ENCODE measurements at regions not wholly inside any gene's neighbourhood (a gene's known extent, or its start where the extent isn't known, plus 50 kb on each side); places are given as distances from the start of the nearest gene placed in this dataset.
"Not testable (repeated sequence)": the region's sequence is repeated elsewhere in the genome, so short reads cannot be mapped to it uniquely, and the experiment has no call there.

DNA sequence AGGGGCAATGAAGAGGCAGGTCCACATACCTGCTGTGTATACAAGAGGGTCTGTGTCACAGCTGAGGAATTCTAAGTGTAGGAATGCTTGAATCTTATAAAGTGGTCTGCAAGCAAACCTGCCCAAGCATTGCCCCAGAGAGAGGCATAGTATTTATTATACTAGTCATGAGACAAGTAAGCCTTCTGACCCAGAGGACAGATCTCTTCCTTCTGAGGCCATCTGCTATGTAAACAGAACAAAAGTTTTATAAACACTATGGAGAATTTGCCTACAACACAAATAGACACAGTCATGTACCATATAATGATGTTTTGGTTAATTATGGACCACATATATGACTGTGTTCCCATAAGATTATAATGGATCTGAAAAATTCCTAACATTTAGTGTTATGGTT is 388.2 kb downstream of the NEBL start:
- Histone ChIP-seq H3K9me3 (ENCODE audit: control insufficient read depth, insufficient read depth, low read depth, low read length) (no peaks in the 10 kb centered on the region), H3K27ac (ENCODE audit: low read depth, low read length) (no peak overlapping the region), H3K36me3 (ENCODE audit: control insufficient read depth, insufficient read depth, low read length) (no peaks in the 10 kb centered on the region), H3K27me3 (ENCODE audit: control insufficient read depth, insufficient read depth, low read length) (no peaks in the 10 kb centered on the region), H3K4me3 (ENCODE audit: low read depth, low read length) (no peak overlapping the region), H3K9ac (ENCODE audit: low read length) (no peak overlapping the region), H3K4me1 (ENCODE audit: control insufficient read depth, insufficient read depth, low read length) (no peaks in the 10 kb centered on the region)

DNA sequence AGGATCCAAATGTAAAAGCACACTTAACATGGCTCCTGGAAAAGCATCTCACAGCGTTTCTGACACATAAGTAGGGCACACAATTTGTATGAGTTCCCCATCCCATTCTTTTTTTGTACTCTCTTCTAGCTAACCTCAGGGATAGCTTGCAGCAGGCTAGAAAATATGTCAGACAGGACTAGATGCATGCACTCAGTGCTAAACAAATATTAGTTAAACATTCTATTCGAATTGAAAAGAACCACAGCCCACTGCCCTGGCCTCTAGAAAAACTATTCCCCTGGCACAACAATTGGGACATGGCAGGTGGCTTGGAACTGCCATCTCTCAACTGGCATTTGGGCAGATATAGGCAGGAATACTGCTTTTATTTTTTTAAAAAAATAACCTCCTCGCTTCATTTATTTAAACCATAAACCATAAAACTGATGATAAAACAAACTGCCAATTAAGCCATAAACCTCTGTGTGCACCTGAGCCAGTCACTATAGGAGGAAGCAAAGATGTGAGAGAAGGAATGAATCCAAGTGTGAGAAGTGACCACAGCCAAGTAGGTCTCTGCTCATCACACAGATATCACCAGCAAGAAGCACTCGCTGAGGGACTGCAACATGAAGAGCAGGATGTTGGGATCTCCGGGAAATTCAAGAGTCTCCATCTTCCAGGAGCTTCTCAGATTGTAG is 394.1 kb downstream of the NEBL start:
- Histone ChIP-seq H3K27ac (ENCODE audit: low read depth, low read length) (no peak overlapping the region), H3K9me3 (ENCODE audit: control insufficient read depth, insufficient read depth, low read depth, low read length) (no peaks in the 10 kb centered on the region), H3K4me1 (ENCODE audit: control insufficient read depth, insufficient read depth, low read length) (no peaks in the 10 kb centered on the region), H3K9ac (ENCODE audit: low read length) (no peak overlapping the region), H3K27me3 (ENCODE audit: control insufficient read depth, insufficient read depth, low read length) (no peaks in the 10 kb centered on the region), H3K36me3 (ENCODE audit: control insufficient read depth, insufficient read depth, low read length) (no peaks in the 10 kb centered on the region), H3K4me3 (ENCODE audit: low read depth, low read length) (no peak overlapping the region)

DNA sequence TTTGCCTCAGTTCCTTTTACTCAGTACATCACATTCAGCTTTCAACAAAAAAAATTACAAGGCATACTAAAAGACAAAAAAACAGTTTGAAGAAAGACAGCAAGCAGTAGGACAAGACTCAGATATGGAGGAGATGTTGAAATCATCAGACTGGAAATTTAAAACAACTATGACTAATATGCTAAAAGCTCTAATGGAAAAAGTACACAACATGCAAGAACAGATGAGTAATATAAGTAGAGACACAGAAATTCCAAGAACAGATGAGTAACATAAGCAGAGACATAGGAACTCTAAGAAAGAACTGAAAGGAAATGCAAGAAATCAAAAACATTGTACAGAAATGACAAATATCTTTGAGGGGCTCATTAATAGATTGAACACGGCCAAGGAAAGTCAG is 402.6 kb downstream of the NEBL start:
- Histone ChIP-seq H3K36me3 (ENCODE audit: control insufficient read depth, insufficient read depth, low read length) (no peaks in the 10 kb centered on the region), H3K27ac (ENCODE audit: low read depth, low read length) (no peak overlapping the region), H3K9me3 (ENCODE audit: control insufficient read depth, insufficient read depth, low read depth, low read length) (peaks cover 2% of the 10 kb centered on the region; the same call in 1 of the 2 replicates)

DNA sequence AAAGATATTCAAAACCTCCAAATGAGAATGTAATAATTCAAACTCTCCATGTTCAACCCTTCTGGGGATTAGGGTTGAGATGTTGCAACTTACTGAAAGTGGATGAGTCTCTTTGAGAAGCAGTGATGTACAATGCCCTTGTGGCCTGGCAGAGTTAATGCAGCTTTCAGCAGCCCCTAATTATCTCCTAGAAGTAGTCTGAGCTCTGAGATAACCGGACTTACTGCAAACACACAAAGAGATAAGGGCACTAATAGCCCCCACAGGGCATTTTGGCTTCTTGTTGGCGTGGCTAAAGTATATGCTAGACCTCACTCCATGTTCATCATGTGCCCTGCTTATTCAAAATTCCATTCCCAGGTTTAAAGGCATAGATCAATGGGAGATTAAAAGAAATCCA is 404.7 kb downstream of the NEBL start:
- Histone ChIP-seq H3K27ac (ENCODE audit: low read depth, low read length) (no peak overlapping the region), H3K4me3 (ENCODE audit: low read depth, low read length) (no peak overlapping the region), H3K27me3 (ENCODE audit: control insufficient read depth, insufficient read depth, low read length) (no peaks in the 10 kb centered on the region), H3K4me1 (ENCODE audit: control insufficient read depth, insufficient read depth, low read length) (no peaks in the 10 kb centered on the region), H3K36me3 (ENCODE audit: control insufficient read depth, insufficient read depth, low read length) (no peaks in the 10 kb centered on the region), H3K9me3 (ENCODE audit: control insufficient read depth, insufficient read depth, low read depth, low read length) (peaks cover 2% of the 10 kb centered on the region; the same call in 1 of the 2 replicates), H3K9ac (ENCODE audit: low read length) (no peak overlapping the region)

More for the DNA sequence above, 402.6 kb downstream of the NEBL start:
- Histone ChIP-seq H3K4me3 (ENCODE audit: low read depth, low read length) (no peak overlapping the region), H3K9ac (ENCODE audit: low read length) (no peak overlapping the region), H3K4me1 (ENCODE audit: control insufficient read depth, insufficient read depth, low read length) (no peaks in the 10 kb centered on the region), H3K27me3 (ENCODE audit: control insufficient read depth, insufficient read depth, low read length) (no peaks in the 10 kb centered on the region)

DNA sequence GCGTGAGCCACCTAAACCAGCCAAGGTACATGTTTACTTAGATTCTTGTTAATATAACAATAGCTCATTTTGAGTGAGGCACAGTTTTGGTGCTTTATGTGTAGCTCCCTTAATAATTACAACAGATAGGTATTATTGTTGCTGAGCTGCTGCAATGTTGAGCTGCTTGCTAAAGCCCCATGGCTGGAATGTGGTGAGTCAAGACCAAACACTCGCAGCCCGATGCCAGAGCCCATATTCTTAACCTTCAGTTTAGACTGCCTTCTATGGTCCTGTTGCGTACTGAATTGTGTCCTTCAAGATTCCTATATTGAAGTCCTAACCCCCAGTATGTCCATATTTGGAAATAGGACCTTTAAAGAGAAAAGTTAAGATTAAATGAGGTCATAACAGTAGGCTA is 407.1 kb downstream of the NEBL start:
- Histone ChIP-seq H3K27me3 (ENCODE audit: control insufficient read depth, insufficient read depth, low read length) (no peaks in the 10 kb centered on the region), H3K4me1 (ENCODE audit: control insufficient read depth, insufficient read depth, low read length) (no peaks in the 10 kb centered on the region), H3K4me3 (ENCODE audit: low read depth, low read length) (no peak overlapping the region), H3K27ac (ENCODE audit: low read depth, low read length) (no peak overlapping the region), H3K9ac (ENCODE audit: low read length) (no peak overlapping the region), H3K36me3 (ENCODE audit: control insufficient read depth, insufficient read depth, low read length) (no peaks in the 10 kb centered on the region), H3K9me3 (ENCODE audit: control insufficient read depth, insufficient read depth, low read depth, low read length) (peaks cover 2% of the 10 kb centered on the region; the same call in 1 of the 2 replicates)

DNA sequence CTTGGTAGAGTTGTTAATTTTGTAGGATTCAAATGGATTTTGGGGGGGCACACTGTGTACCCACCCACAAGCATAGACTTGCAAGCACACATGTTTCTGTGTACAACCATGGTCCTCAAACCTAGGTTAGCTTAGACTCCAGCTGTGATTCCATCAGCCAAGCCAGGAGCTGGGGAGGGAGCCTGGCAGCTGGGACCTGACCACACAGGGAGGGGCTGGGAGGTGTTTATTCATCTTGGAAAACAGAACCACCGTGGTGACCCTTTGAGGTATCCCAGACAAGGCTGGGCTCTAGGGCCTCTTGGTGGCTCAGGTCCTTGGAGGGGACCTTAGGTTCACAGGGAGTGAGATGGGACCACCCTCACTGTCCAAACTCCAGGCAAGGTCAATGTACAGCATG is 410.3 kb downstream of the NEBL start:
- no peak overlapping the region for H3K4me3 ChIP-seq (ENCODE audit: low read depth, low read length)
- no peak overlapping the region for H3K27ac ChIP-seq (ENCODE audit: low read depth, low read length)
- no peak overlapping the region for H3K9ac ChIP-seq (ENCODE audit: low read length)
- no peaks in the 10 kb centered on the region for H3K4me1 ChIP-seq (ENCODE audit: control insufficient read depth, insufficient read depth, low read length)
- H3K27me3 ChIP-seq (ENCODE audit: control insufficient read depth, insufficient read depth, low read length), result no peaks in the 10 kb centered on the region
- no peaks in the 10 kb centered on the region for H3K36me3 ChIP-seq (ENCODE audit: control insufficient read depth, insufficient read depth, low read length)
- H3K9me3 ChIP-seq (ENCODE audit: control insufficient read depth, insufficient read depth, low read depth, low read length), result no peaks in the 10 kb centered on the region; the same call in 1 of the 2 replicates

DNA sequence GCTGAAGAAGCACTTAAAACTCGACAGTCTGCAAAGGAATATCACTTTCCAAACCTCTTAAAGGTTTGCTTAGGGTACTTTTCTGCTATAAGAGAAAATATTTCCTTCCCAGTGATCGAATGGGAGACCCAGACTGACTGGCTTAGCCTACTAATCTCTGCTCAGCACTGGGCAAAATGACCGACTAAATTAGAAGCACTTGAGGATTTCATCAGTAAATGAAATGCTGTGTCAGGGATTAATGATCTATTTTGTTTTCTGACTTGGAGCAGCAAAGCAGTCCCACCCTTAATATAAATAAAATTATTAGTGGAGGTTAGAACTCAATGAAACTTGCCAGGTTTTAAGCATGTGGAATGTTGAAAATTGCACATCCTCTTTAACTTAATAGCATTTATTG is 411.6 kb downstream of the NEBL start:
- no peaks in the 10 kb centered on the region for H3K36me3 ChIP-seq (ENCODE audit: control insufficient read depth, insufficient read depth, low read length)
- no peak overlapping the region for H3K9ac ChIP-seq (ENCODE audit: low read length)
- no peaks in the 10 kb centered on the region for H3K27me3 ChIP-seq (ENCODE audit: control insufficient read depth, insufficient read depth, low read length)
- H3K4me3 ChIP-seq (ENCODE audit: low read depth, low read length), result no peak overlapping the region
- peaks cover 4% of the 10 kb centered on the region; the same call in 1 of the 2 replicates for H3K9me3 ChIP-seq (ENCODE audit: control insufficient read depth, insufficient read depth, low read depth, low read length)
- no peak overlapping the region for H3K27ac ChIP-seq (ENCODE audit: low read depth, low read length)
- no peaks in the 10 kb centered on the region for H3K4me1 ChIP-seq (ENCODE audit: control insufficient read depth, insufficient read depth, low read length)

DNA sequence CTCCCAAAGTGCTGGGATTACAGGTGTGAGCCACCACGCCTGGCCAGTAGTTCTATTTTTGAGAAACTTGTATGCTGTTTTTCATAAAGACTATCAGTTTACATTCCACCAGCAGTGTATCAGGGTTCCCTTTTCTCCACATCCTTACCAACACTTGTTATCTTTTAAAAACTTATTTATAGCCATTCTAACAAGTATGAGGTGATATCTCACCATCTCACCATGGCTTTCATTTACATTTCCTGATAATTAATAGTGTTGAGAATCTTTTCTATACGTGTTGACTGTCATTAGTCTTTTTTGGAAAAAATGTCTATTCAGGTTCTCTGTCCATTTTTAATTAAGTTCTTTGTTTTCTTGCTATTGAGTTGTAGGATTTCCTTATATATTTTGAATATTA is 416.1 kb downstream of the NEBL start:
- Histone ChIP-seq H3K4me3 (ENCODE audit: low read depth, low read length) (no peak overlapping the region), H3K36me3 (ENCODE audit: control insufficient read depth, insufficient read depth, low read length) (no peaks in the 10 kb centered on the region), H3K4me1 (ENCODE audit: control insufficient read depth, insufficient read depth, low read length) (no peaks in the 10 kb centered on the region)

DNA sequence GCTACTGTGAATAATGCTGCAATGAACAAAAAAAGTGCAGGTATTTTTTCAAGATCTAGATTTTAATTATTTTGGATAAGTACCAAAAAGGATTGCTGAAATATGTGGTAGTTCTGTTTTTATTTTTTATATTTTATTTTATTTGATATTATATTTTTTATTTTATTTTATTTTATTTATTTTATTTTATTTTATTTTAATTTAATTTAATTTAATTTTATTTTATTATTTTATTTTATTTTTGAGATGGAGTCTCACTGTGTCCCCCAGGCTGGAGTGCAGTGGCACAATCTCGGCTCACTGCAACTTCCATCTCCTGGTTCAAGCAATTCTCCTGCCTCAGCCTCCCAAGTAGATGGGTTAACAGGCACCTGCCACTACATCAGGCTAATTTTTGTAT is 416.5 kb downstream of the NEBL start:
- H3K36me3 ChIP-seq (ENCODE audit: control insufficient read depth, insufficient read depth, low read length); H3K27ac ChIP-seq (ENCODE audit: low read depth, low read length); H3K27me3 ChIP-seq (ENCODE audit: control insufficient read depth, insufficient read depth, low read length); H3K4me3 ChIP-seq (ENCODE audit: low read depth, low read length); H3K4me1 ChIP-seq (ENCODE audit: control insufficient read depth, insufficient read depth, low read length); H3K9ac ChIP-seq (ENCODE audit: low read length): not testable (repeated sequence)
- peaks cover 13% of the 10 kb centered on the region for H3K9me3 ChIP-seq (ENCODE audit: control insufficient read depth, insufficient read depth, low read depth, low read length)

More for the DNA sequence above, 416.1 kb downstream of the NEBL start:
- H3K9ac ChIP-seq (ENCODE audit: low read length), result no peak overlapping the region
- no peaks in the 10 kb centered on the region for H3K27me3 ChIP-seq (ENCODE audit: control insufficient read depth, insufficient read depth, low read length)
- H3K27ac ChIP-seq (ENCODE audit: low read depth, low read length), result no peak overlapping the region
- H3K9me3 ChIP-seq (ENCODE audit: control insufficient read depth, insufficient read depth, low read depth, low read length), result peaks cover 13% of the 10 kb centered on the region

DNA sequence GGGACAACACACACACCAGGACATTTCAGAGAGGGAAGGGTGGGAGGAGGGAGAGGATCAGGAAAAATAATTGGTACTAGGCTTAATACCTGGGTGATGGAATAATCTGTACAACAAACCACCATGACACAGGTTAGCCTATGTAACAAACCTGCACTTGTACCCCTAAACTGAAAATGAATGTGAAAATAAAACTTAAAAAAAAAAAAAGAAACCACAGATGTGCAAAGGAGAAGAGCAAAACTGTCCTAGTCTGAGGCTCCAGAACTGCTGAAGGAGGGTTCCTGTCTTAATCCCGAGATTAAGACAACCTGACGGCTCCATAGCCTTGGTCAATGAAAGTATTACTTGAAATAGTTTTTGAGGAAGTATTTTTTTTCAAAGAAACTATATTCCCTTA is 423.0 kb downstream of the NEBL start:
- Histone ChIP-seq H3K36me3 (ENCODE audit: control insufficient read depth, insufficient read depth, low read length) (no peaks in the 10 kb centered on the region), H3K9ac (ENCODE audit: low read length) (no peak overlapping the region), H3K4me3 (ENCODE audit: low read depth, low read length) (no peak overlapping the region), H3K27ac (ENCODE audit: low read depth, low read length) (no peak overlapping the region), H3K4me1 (ENCODE audit: control insufficient read depth, insufficient read depth, low read length) (no peaks in the 10 kb centered on the region), H3K27me3 (ENCODE audit: control insufficient read depth, insufficient read depth, low read length) (no peaks in the 10 kb centered on the region), H3K9me3 (ENCODE audit: control insufficient read depth, insufficient read depth, low read depth, low read length) (no peaks in the 10 kb centered on the region)

DNA sequence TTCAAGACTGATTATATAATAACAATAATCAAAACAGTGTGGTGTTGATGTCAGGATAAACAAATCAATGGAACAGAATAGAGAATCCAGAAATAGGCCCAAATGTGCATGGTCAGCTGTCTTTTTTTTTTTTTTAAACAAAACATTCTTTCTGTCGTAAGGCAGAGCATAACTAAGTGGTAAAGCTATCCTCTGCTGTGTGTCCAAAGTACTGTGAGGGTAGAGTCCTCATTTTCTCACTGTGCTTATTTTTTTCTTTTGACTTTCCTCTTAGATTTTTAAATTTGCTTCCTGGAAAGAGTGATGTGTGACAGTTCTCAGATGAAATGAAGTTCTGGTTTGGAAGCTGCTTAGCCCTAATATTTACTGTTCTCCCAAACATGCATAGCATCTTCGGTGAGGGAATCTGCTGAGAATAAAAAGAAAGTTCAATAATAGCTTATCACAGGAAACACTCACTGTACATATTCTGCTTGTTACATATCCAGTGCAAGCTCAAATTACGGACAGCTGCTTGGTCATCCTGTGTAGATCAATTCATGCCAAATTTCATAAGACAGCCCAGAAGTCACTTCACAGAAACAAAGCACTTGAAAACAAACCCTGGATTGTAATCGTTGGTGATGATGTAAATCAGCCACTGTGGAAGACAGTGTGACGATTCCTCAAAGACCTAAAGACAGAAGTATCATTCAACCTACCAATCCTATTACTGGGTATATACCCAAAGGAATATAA is 423.9 kb downstream of the NEBL start:
- H3K4me1 ChIP-seq (ENCODE audit: control insufficient read depth, insufficient read depth, low read length), result no peaks in the 10 kb centered on the region
- H3K9ac ChIP-seq (ENCODE audit: low read length), result no peak overlapping the region
- no peak overlapping the region for H3K27ac ChIP-seq (ENCODE audit: low read depth, low read length)
- H3K4me3 ChIP-seq (ENCODE audit: low read depth, low read length), result no peak overlapping the region
- no peaks in the 10 kb centered on the region for H3K36me3 ChIP-seq (ENCODE audit: control insufficient read depth, insufficient read depth, low read length)
- no peaks in the 10 kb centered on the region for H3K27me3 ChIP-seq (ENCODE audit: control insufficient read depth, insufficient read depth, low read length)
- H3K9me3 ChIP-seq (ENCODE audit: control insufficient read depth, insufficient read depth, low read depth, low read length), result no peaks in the 10 kb centered on the region
